Left lung (tissue), 4 donors: ENCODE measurements at regions not wholly inside any gene's neighbourhood (a gene's known extent, or its start where the extent isn't known, plus 50 kb on each side); places are given as distances from the start of the nearest gene placed in this dataset.
A peak's percentile ranks its signal among the peaks of the same experiment; 100 is the strongest.
"Not testable (repeated sequence)": the region's sequence is repeated elsewhere in the genome, so short reads cannot be mapped to it uniquely, and the experiment has no call there.

Source experiments
- ATAC-seq: fragments of 200-7000 bp; cut with Tn5 transposase; one replicate; pipeline ENCODE4 v1.9.1; 2020; ENCODE audit warnings: moderate library complexity
- DNase-seq, 4 donors: peaks; one replicate each; pipeline ENCODE4 v3.0.0-alpha.2; 2013 to 2020
- H3K27ac ChIP-seq, 2 donors: fragments of 200-600 bp; sonication (generic) in 1 of 2; one replicate each; pipeline versions ENCODE4 v1.5.0 to v1.8.0; 2020 to 2021
- H3K27me3 ChIP-seq, 2 donors: fragments of 200-600 bp; sonication (generic) in 1 of 2; one replicate each; pipeline versions ENCODE4 v1.5.0 to v1.8.0; 2020 to 2021
- H3K36me3 ChIP-seq, 2 donors: fragments of 200-600 bp; sonication (generic) in 1 of 2; one replicate each; pipeline versions ENCODE4 v1.5.0 to v1.8.0; 2020 to 2021
- H3K4me1 ChIP-seq, 2 donors: fragments of 200-600 bp; one replicate each; pipeline ENCODE4 v1.8.0; 2021
- H3K4me3 ChIP-seq, 2 donors: fragments of 200-600 bp; sonication (generic) in 1 of 2; one replicate each; pipeline versions ENCODE4 v1.5.0 to v1.8.0; 2020 to 2021; ENCODE audit warnings: mild to moderate bottlenecking in 1 of 2
- H3K9me3 ChIP-seq, 2 donors: fragments of 200-600 bp; sonication (generic) in 1 of 2; one replicate each; pipeline versions ENCODE4 v1.5.0 to v1.8.0; 2020 to 2021
- CTCF ChIP-seq, 2 donors: fragments of 200-600 bp; sonication (generic) in 1 of 2; IDR thresholded peaks; one replicate each; pipeline versions ENCODE4 v1.5.0 to v1.8.0; 2021; ENCODE audit warnings: antibody characterized with exemption in 2 of 2
- intact Hi-C, 2 donors: fragments of 100-400 bp; cut with DNase I; formaldehyde crosslinking; loops; one replicate each; pipeline versions ENCODE4 v1.11.2 to v1.14.2; 2022
- donor health status: DM: no; HTN: yes; CAD: no.
- donor health status: DM: no; HTN: no; CAD: no.

GRCh38 chr14:37869633-37870032 lies 274.2 kb downstream of the TTC6 start:
- Histone ChIP-seq H3K4me3 (no peak overlapping the region), H3K4me1 (no peaks in the 10 kb centered on the region), H3K36me3 (no peaks in the 10 kb centered on the region), H3K27me3 (no peaks in the 10 kb centered on the region), H3K27ac (no peak overlapping the region), H3K9me3 (no peaks in the 10 kb centered on the region)
- no peak for DNase-seq
- intact Hi-C loops: loop anchor here in 1 of 2 donors (10.0 kb wide), 2 partner anchors 155 to 625 kb away; no protein-coding TSS in a partner anchor
- no peak for ATAC-seq
- no peak for TF ChIP-seq CTCF (IDR thresholded peaks at IDR 0.05)

- no peak for ATAC-seq
- no peaks in the 10 kb centered on the region for H3K36me3 ChIP-seq
- H3K4me1 ChIP-seq: peaks cover 0 to 3% of the 10 kb centered on the region in 2 donors
- no peaks in the 10 kb centered on the region for H3K9me3 ChIP-seq
- H3K27me3 ChIP-seq: no peaks in the 10 kb centered on the region
- no peak for DNase-seq
- no peak overlapping the region for H3K4me3 ChIP-seq
- no peak for TF ChIP-seq CTCF (IDR thresholded peaks at IDR 0.05)
- intact Hi-C loops: loop anchor here in 1 of 2 donors (10.0 kb wide), 2 partner anchors 155 to 625 kb away; no protein-coding TSS in a partner anchor
- no peak overlapping the region for H3K27ac ChIP-seq
Observed at GRCh38 chr14:37870170-37870569, 274.7 kb downstream of the TTC6 start.

GRCh38 chr14:37870632-37871346 lies 275.4 kb downstream of the TTC6 start:
- Histone ChIP-seq H3K4me3 (no peak overlapping the region), H3K27me3 (no peaks in the 10 kb centered on the region), H3K27ac (no peak overlapping the region), H3K9me3 (no peaks in the 10 kb centered on the region), H3K36me3 (no peaks in the 10 kb centered on the region), H3K4me1 (peaks cover 0 to 3% of the 10 kb centered on the region in 2 donors)
- no peak for TF ChIP-seq CTCF (IDR thresholded peaks at IDR 0.05)
- DNase-seq: no peak
- intact Hi-C loops: loop anchor here in 1 of 2 donors (10.0 kb wide), 2 partner anchors 156 to 626 kb away; no protein-coding TSS in a partner anchor
- ATAC-seq: no peak

- not testable (repeated sequence) for H3K9me3 ChIP-seq, H3K4me1 ChIP-seq, H3K36me3 ChIP-seq, H3K27ac ChIP-seq, DNase-seq, H3K27me3 ChIP-seq, H3K4me3 ChIP-seq, ATAC-seq
- intact Hi-C loops: loop anchor here in 1 of 2 donors (10.0 kb wide), 2 partner anchors 159 to 629 kb away; no protein-coding TSS in a partner anchor
Observed at GRCh38 chr14:37874065-37874428, 278.6 kb downstream of the TTC6 start.

- Histone ChIP-seq H3K27me3 (no peaks in the 10 kb centered on the region), H3K27ac (no peak overlapping the region), H3K9me3 (no peaks in the 10 kb centered on the region), H3K4me1 (peaks cover 0 to 3% of the 10 kb centered on the region in 2 donors), H3K36me3 (no peaks in the 10 kb centered on the region), H3K4me3 (no peak overlapping the region)
- DNase-seq: peak; percentile 77 to 91 (median 82)
- peak; percentile 100 for ATAC-seq
- peak; percentile 69 to 90 for TF ChIP-seq CTCF (IDR thresholded peaks at IDR 0.05)
- intact Hi-C loops: loop anchor here in 1 of 2 donors (10.0 kb wide), 2 partner anchors 160 to 630 kb away; no protein-coding TSS in a partner anchor
Observed at GRCh38 chr14:37874429-37875109, 279.1 kb downstream of the TTC6 start.
